ENCODE measurements at regions not wholly inside any gene's neighbourhood (a gene's known extent, or its start where the extent isn't known, plus 50 kb on each side); places are given as distances from the start of the nearest gene placed in this dataset.

DNA sequence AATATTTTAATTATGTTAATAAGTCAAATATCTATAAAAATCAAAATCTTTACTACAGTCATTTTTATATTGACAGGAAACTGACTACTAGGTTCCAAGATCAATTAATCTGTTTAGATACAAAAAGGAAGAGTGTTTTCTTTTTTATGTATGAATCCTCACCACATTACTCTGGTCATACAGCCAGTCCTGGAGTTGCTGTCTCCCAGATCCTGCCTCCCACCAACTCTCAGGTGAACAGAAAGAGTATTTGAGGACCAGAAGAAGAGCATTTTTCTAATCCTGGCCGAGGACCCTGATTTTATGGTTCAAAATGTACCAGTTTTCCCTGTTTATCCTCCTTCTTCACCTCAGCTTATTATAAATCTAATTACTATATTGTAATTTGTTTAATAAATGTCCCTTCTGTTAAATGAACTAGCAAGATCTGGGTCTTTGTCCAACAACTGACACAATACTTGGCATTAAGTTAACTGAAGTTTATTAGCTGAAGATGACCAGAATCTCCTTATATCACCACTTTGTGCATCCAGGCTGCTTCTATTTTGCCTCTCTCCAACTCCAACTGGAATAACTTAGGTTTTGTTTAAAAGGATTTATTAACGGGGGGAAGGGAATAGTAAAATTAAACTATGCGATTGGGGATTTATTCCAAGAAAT is 224.4 kb upstream of the PCDH7 start:
- Histone ChIP-seq H3K9me3 (ENCODE audit: insufficient read depth in 2 of 2, low read depth in 1 of 2, low read length in 1 of 2) (no peaks in the 10 kb centered on the region), H3K23me2 (ENCODE audit: low read depth, low read length) (no peaks in the 10 kb centered on the region), H2BK120ac (replicated peaks; ENCODE audit: low read depth, low read length) (no peak overlapping the region), H3K4me2 (ENCODE audit: insufficient read depth in 1 of 2, low read depth in 2 of 2, low read length in 2 of 2) (no peak overlapping the region), H3K27ac (ENCODE audit: low read depth, low read length) (no peak overlapping the region), H2AFZ (ENCODE audit: low read length) (no peak overlapping the region), H2AK5ac (ENCODE audit: low read depth, low read length) (no peak overlapping the region), H2BK5ac (ENCODE audit: low read depth, low read length) (no peak overlapping the region), H3K4me3 (ENCODE audit: extremely low read depth in 1 of 4, insufficient read depth in 2 of 4, low read depth in 3 of 4, low read length in 4 of 4) (no peak overlapping the region), H3K79me1 (ENCODE audit: low read depth, low read length) (no peaks in the 10 kb centered on the region), H4K5ac (ENCODE audit: insufficient read length, low read depth, low read length) (no peak overlapping the region), H2BK20ac (ENCODE audit: low read length) (no peak overlapping the region), H4K8ac (ENCODE audit: extremely low read depth, insufficient read depth, low read length) (no peak overlapping the region), H4K20me1 (replicated peaks in 1 of 2; ENCODE audit: control insufficient read depth in 1 of 2, insufficient read depth in 2 of 2, low read length in 2 of 2) (no peaks in the 10 kb centered on the region), H3K36me3 (ENCODE audit: control insufficient read depth in 2 of 4, insufficient read depth in 4 of 4, low read length in 3 of 4) (no peaks in the 10 kb centered on the region), H4K91ac (replicated peaks; ENCODE audit: insufficient read length, low read length) (no peak overlapping the region), H3K56ac (replicated peaks; ENCODE audit: insufficient read length, low read depth, low read length) (no peak overlapping the region), H3K9ac (replicated peaks in 1 of 4; ENCODE audit: extremely low read depth in 1 of 4, low read depth in 3 of 4, low read length in 3 of 4) (no peak overlapping the region), H2BK12ac (ENCODE audit: low read depth, low read length) (no peak overlapping the region), H3K18ac (ENCODE audit: extremely low read depth, low read length) (no peak overlapping the region), H3K4ac (replicated peaks; ENCODE audit: insufficient read length, low read depth, low read length) (no peak overlapping the region), H3K14ac (ENCODE audit: insufficient read length) (no peak overlapping the region), H2BK15ac (ENCODE audit: low read length) (no peak overlapping the region), H3K27me3 (replicated peaks in 1 of 4; ENCODE audit: control insufficient read depth in 3 of 4, extremely low read depth in 1 of 4, insufficient read depth in 3 of 4, low read length in 3 of 4) (no peaks in the 10 kb centered on the region), H3K79me2 (ENCODE audit: control insufficient read depth in 1 of 2, insufficient read depth in 2 of 2, low read length in 2 of 2) (no peaks in the 10 kb centered on the region), H3K23ac (ENCODE audit: insufficient read length) (no peak overlapping the region), H3K4me1 (replicated peaks in 1 of 4; ENCODE audit: control insufficient read depth in 3 of 4, insufficient read depth in 4 of 4, low read length in 3 of 4) (no peaks in the 10 kb centered on the region)
- POLR2A ChIA-PET (ENCODE audit: partially characterized antibody): no interaction called here
- CTCF ChIA-PET (ENCODE audit: partially characterized antibody): no interaction called here
- 93 to 100% methylated on average over 2 to 3 of the region's 3 CpGs for WGBS, 2 experiments (ENCODE audit: extremely low coverage in 1 of 2, insufficient coverage in 1 of 2, insufficient read length in 1 of 2, insufficient replicate concordance in 2 of 2, low coverage in 1 of 2, low lambda C conversion rate in 2 of 2, missing lambda C conversion rate in 1 of 2)
- FAIRE-seq (no peak), DNase-seq (ENCODE audit: low read depth in 1 of 2, low spot score in 2 of 2) (no peak)
- no peak for TF ChIP-seq SUZ12 (IDR thresholded peaks at IDR 0.05; ENCODE audit: low read length)
- TF ChIP-seq HDAC2 (IDR thresholded peaks at IDR 0.05; ENCODE audit: borderline replicate concordance in 1 of 2, low read depth in 2 of 2, low read length in 2 of 2): no peak
